C4-2B (cell line): ENCODE measurements at regions not wholly inside any gene's neighbourhood (a gene's known extent, or its start where the extent isn't known, plus 50 kb on each side); places are given as distances from the start of the nearest gene placed in this dataset.

Source experiments
- H3K27ac ChIP-seq: fragments of 450-650 bp; 2 replicates; pipeline ENCODE4 v1.5.1; 2017
- ZFX ChIP-seq: fragments of 450-650 bp; IDR thresholded peaks from 2 replicates; pipeline ENCODE4 v1.6.1; 2017
- TF ChIP-seq, protein P1 (sequence below): fragments of 450-650 bp; conservative IDR thresholded peaks from 2 replicates; pipeline ENCODE4 v1.5.1; 2017; ENCODE audit warnings: mild to moderate bottlenecking

DNA sequence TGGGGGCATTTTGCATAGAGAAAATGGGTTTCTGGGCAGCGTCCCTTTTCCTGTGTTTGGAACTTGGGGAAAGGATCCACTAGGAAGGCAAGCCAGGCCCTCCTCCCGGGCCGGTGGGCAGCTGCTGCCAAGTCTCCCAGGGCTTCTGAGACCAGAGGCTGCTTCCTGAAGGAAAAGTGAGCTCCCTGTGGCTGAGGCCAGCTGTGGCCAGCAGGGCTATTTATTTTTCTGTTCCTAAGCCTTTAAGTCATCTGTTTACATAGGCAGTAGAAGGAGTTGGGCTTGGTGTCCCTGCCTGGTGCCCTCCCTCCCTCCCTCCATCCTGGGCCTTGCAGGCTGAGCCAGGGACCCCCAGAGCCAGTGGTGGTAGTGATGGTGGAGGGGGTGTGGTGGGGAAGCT is 70.5 kb upstream of the COL13A1 start:
- no peak overlapping the region for H3K27ac ChIP-seq
- TF ChIP-seq ZFX = no peak
- TF ChIP-seq, protein P1, sequence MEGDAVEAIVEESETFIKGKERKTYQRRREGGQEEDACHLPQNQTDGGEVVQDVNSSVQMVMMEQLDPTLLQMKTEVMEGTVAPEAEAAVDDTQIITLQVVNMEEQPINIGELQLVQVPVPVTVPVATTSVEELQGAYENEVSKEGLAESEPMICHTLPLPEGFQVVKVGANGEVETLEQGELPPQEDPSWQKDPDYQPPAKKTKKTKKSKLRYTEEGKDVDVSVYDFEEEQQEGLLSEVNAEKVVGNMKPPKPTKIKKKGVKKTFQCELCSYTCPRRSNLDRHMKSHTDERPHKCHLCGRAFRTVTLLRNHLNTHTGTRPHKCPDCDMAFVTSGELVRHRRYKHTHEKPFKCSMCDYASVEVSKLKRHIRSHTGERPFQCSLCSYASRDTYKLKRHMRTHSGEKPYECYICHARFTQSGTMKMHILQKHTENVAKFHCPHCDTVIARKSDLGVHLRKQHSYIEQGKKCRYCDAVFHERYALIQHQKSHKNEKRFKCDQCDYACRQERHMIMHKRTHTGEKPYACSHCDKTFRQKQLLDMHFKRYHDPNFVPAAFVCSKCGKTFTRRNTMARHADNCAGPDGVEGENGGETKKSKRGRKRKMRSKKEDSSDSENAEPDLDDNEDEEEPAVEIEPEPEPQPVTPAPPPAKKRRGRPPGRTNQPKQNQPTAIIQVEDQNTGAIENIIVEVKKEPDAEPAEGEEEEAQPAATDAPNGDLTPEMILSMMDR = no peak

DNA sequence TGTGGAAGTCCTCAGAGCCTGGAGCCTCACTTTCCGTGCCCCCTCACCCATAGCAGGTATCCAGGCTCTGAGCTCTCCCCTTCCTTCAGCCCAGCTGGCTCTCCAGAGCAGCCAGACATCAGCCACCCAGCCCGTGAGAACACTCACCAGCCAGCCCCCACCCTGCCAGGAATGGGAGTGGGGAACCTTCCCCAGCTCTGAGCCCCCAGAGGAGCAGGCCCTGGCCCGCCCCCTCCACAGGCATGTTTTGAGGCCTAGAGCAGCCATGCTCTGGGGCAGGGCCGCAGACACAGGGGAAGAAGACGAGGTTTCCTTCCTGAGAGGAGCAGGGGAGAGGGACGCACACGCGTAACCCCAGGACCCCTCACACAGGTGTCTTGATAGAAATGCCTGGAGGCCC is 70.0 kb upstream of the COL13A1 start:
- no peak overlapping the region for H3K27ac ChIP-seq
- TF ChIP-seq, protein P1 = no peak
- no peak for TF ChIP-seq ZFX

DNA sequence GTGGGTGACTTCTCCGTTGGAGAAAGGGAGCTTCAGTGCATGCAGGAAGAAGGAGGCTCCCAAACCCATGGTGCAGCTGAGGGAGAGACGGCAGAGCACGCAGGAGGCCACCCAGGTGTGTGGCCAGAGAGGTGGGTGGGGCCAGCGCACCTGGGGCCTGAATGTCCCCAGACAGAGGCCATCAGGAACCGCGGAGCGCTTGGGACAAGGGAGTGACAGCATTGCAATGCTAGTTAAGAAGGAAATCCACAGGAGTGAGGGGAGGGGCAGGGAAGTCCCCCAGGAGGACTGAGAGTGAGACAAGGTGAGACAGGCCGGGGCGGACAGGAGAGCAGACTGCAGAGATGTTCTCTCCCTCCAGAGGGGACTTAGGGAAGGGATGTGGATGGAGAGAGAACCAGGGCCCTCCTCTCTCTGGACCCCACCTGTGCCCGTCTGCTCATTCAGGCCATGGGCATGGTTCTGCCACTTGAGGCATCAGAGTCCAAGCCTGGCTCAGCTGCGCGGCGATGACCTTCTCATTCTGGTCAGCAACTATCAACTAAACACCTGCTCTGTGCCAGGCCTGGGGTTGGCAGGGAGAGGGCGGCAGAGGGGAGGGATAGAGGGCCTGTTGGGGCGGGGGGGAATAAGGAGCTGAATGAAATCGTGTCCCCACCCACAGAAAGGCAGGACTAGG is 69.4 kb upstream of the COL13A1 start:
- TF ChIP-seq, protein P1 = no peak
- TF ChIP-seq ZFX = no peak
- H3K27ac ChIP-seq = no peak overlapping the region

DNA sequence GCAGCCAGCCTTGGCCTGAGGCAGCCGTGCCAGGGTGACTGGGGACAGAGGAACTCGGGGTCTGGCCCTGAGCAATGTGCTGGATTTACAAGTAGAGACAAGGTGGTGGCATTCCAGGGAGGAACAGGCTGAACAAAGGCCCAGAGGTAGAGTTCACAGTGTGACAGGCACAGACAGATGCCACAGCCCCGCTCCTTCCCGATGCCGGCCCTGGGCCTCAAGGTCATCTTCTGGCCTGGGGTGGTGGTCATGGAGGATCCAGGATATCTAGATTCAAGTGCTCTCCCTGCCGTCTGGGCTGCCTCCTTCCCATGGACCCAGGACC is 68.9 kb upstream of the COL13A1 start:
- TF ChIP-seq, protein P1 = no peak
- TF ChIP-seq ZFX = no peak
- H3K27ac ChIP-seq = no peak overlapping the region

DNA sequence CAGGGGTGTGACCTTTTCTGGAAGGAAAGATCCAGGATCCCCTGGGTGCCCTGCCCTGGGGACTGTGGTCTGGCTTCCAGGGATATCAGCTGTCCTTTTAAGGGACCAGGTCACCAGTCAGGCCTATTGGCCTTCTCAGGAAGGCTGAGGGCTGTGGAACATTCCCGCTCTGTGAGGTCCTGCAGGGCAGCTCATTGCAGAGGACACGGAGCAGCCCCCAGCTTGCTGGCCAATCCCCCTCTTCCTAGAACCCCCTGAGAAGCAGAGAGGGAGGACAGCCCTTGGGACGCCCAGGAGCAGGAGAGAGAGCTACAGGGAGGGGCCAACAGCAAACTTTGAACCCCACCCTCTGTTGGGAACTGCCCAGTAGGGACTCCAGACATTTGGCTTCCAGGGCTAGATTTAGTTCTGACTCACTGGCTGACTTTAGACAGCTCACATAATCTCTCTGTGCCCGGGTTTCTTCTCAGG is 67.9 kb upstream of the COL13A1 start:
- H3K27ac ChIP-seq = no peak overlapping the region
- TF ChIP-seq, protein P1 = no peak
- no peak for TF ChIP-seq ZFX

DNA sequence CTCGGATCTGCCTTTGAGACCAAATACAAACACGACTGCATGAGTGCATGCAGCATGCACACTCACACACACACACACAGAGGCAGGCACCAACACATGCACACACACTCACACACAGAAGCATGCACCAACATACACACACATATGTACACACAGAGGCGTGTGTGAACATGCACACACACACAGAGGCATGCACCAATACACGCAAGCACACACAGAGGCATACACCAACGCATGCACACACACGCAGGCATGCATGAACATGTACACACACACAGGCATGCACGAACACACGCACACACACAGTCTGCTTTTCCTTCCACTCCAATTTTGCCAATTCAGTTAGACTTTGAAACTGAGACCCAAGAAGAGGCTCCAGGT is 67.3 kb upstream of the COL13A1 start:
- no peak for TF ChIP-seq ZFX
- TF ChIP-seq, protein P1 = no peak

DNA sequence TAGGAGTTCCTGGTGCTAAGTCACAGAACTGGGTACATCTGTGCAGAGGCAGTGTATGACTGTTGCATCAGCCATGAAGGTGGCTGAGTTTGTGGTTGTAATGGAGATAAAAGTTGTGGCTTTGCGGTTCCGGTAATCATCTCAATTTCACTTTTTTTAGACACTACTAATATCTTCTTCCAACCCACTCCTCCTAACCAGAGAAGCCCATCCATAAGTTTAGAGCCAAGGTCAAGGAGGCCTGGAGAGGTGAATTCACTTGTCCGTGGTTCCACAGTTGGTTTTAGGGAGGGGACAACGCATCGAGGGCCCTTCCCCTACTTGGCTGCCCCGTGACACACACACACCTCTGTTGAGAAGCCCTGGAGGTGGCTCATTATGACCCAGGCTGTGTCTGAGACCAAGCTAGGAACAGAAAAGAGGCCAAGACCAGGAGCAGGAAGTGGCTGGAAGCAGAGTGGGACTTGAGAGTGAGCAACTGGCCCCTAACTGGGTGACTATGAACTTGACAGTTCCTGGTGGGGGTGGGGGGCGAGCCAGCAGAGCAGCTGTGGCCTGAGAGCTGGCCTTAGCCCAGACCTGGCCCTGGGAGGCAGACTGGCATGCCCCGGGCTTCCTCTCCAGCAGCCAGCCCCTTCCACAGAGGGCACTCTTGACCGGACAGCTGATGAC is 66.8 kb upstream of the COL13A1 start:
- TF ChIP-seq, protein P1 = no peak
- TF ChIP-seq ZFX = no peak
- H3K27ac ChIP-seq = no peak overlapping the region

More for the DNA sequence above, 67.3 kb upstream of the COL13A1 start:
- no peak overlapping the region for H3K27ac ChIP-seq
